Lung (tissue), 11 donors: ENCODE measurements at regions not wholly inside any gene's neighbourhood (a gene's known extent, or its start where the extent isn't known, plus 50 kb on each side); places are given as distances from the start of the nearest gene placed in this dataset.

Source experiments
- ATAC-seq: fragments of 200-7000 bp; cut with Tn5 transposase; one replicate; pipeline ENCODE4 v1.9.1; 2020; ENCODE audit warnings: moderate number of reproducible peaks; ENCODE audit not compliant: insufficient read depth, low FRiP score
- DNase-seq, 3 donors: peaks; one replicate each; pipeline ENCODE4 v3.0.0-alpha.2; 2013 to 2017
- H3K27ac ChIP-seq, 2 donors: one replicate each; pipeline ENCODE4 v1.5.1; 2013; ENCODE audit warnings: mild to moderate bottlenecking in 2 of 2, moderate library complexity in 2 of 2, control low read depth in 1 of 2, inconsistent platforms in 1 of 2, low read depth in 1 of 2, low read length in 1 of 2
- H3K27me3 ChIP-seq, 3 donors: one replicate each; pipeline ENCODE4 v1.5.1; 2013; ENCODE audit warnings: low read length in 2 of 3; ENCODE audit not compliant: control insufficient read depth in 3 of 3, insufficient read depth in 3 of 3
- H3K36me3 ChIP-seq, 4 donors: one replicate each; pipeline ENCODE4 v1.5.1; 2013; ENCODE audit warnings: low read length in 4 of 4, mild to moderate bottlenecking in 1 of 4, moderate library complexity in 1 of 4; ENCODE audit not compliant: control insufficient read depth in 4 of 4, insufficient read depth in 4 of 4
- H3K4me1 ChIP-seq, 5 donors: one replicate each; pipeline ENCODE4 v1.5.1; 2013; ENCODE audit warnings: low read length in 5 of 5, mild to moderate bottlenecking in 2 of 5, moderate library complexity in 1 of 5; ENCODE audit not compliant: control insufficient read depth in 5 of 5, insufficient read depth in 5 of 5
- H3K4me3 ChIP-seq: one replicate; pipeline ENCODE4 v1.5.1; 2013; ENCODE audit warnings: mild to moderate bottlenecking, control low read depth, moderate library complexity
- H3K9ac ChIP-seq, 2 donors: one replicate each; pipeline ENCODE4 v1.5.1; 2013; ENCODE audit warnings: low read length in 2 of 2, control low read depth in 1 of 2; ENCODE audit not compliant: insufficient read depth in 1 of 2
- H3K9me3 ChIP-seq, 4 donors: one replicate each; pipeline ENCODE4 v1.5.1; 2013; ENCODE audit warnings: low read length in 3 of 4, mild to moderate bottlenecking in 1 of 4, moderate library complexity in 1 of 4; ENCODE audit not compliant: control insufficient read depth in 4 of 4, insufficient read depth in 3 of 4
- WGBS, 2 donors: extraction: QIAGEN DNeasy Blood & Tissue Kit; methylation state at CpG; one replicate each; pipeline ENCODE4 v1.1.7; 2013; 5-methylcytosine and 5-hydroxymethylcytosine counted together
- TF ChIP-seq, protein P1 (sequence below): IDR thresholded peaks from 2 replicates; pipeline ENCODE4 v1.5.1; 2012; ENCODE audit warnings: mild to moderate bottlenecking; ENCODE audit errors: control extremely low read depth, extremely low read depth
- donor health status: control.
- donor health status: control.
- donor health status: Bipolar disorder and iron deficiency.
- donor health status: healthy.
- donor health status: DM: yes; HTN: yes; CAD: no.

DNA sequence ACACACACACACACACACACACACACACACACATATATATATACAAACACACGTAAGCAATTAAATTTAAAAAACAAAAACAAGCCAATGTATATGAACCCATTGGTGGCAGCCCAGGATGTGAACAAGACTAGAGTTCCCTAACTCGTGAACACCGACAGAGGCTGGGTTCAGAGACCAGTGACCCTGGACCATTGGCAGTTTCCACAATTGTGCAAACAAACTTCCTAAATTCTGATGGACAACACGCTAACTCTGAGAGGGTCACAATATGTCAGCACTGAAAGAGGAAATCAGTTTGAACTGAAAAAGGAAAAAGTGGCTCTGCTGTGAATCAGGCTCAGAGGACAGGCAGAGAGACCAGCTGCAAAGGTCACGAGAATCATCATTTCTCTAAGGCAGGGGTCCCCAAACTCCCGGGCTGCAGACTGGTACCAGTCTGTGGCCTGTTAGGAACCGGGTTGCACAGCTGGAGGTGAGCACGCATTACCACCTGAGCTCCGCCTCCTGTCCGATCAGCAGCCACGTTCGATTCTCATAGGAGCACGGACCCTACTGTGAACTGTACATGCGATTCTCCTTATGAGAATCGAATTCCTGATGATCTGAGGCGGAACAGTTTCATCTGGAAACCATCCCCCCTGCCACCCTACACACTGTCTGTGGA is 50.5 kb upstream of the ERO1B start:
- Histone ChIP-seq H3K36me3 (no peaks in the 10 kb centered on the region), H3K4me1 (peaks cover 0 to 3% (median 0%) of the 10 kb centered on the region in 5 donors), H3K27me3 (no peaks in the 10 kb centered on the region), H3K9ac (no peak overlapping the region), H3K4me3 (no peak overlapping the region), H3K27ac (no peak overlapping the region), H3K9me3 (no peaks in the 10 kb centered on the region)
- DNase-seq, result peak in 2 of 3 donors; percentile 11 to 17
- no peak for ATAC-seq
- TF ChIP-seq, protein P1, sequence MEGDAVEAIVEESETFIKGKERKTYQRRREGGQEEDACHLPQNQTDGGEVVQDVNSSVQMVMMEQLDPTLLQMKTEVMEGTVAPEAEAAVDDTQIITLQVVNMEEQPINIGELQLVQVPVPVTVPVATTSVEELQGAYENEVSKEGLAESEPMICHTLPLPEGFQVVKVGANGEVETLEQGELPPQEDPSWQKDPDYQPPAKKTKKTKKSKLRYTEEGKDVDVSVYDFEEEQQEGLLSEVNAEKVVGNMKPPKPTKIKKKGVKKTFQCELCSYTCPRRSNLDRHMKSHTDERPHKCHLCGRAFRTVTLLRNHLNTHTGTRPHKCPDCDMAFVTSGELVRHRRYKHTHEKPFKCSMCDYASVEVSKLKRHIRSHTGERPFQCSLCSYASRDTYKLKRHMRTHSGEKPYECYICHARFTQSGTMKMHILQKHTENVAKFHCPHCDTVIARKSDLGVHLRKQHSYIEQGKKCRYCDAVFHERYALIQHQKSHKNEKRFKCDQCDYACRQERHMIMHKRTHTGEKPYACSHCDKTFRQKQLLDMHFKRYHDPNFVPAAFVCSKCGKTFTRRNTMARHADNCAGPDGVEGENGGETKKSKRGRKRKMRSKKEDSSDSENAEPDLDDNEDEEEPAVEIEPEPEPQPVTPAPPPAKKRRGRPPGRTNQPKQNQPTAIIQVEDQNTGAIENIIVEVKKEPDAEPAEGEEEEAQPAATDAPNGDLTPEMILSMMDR, result no peak
- WGBS, 2 donors, result 77 to 79% methylated on average over 16 of the region's 16 CpGs
